ENCODE measurements at regions not wholly inside any gene's neighbourhood (a gene's known extent, or its start where the extent isn't known, plus 50 kb on each side); places are given as distances from the start of the nearest gene placed in this dataset.

GRCh38 chrX:65610481-65610880, 57.0 kb upstream of the MSN start:
- H3K9me3 Mint-ChIP-seq, result no peaks in the 10 kb centered on the region
- no peaks in the 10 kb centered on the region for H3K36me3 Mint-ChIP-seq (ENCODE audit: low read depth)
- H3K27ac Mint-ChIP-seq, result no peak overlapping the region
- no peaks in the 10 kb centered on the region for H3K27me3 Mint-ChIP-seq
- H3K4me1 Mint-ChIP-seq (ENCODE audit: low read depth), result peaks cover 12% of the 10 kb centered on the region
- no peak overlapping the region for H3K4me3 Mint-ChIP-seq
- intact Hi-C loops (cut with micrococcal nuclease), result no loop called here

GRCh38 chrX:65610040-65610439, 57.4 kb upstream of the MSN start:
- Mint-ChIP-seq H3K27ac (no peak overlapping the region), H3K9me3 (no peaks in the 10 kb centered on the region), H3K4me3 (no peak overlapping the region), H3K4me1 (ENCODE audit: low read depth) (peaks cover 12% of the 10 kb centered on the region), H3K36me3 (ENCODE audit: low read depth) (no peaks in the 10 kb centered on the region), H3K27me3 (no peaks in the 10 kb centered on the region)
- intact Hi-C loops (cut with micrococcal nuclease), result no loop called here

- H3K27ac Mint-ChIP-seq, result no peak overlapping the region
- no peaks in the 10 kb centered on the region for H3K9me3 Mint-ChIP-seq
- no peak overlapping the region for H3K4me3 Mint-ChIP-seq
- H3K4me1 Mint-ChIP-seq (ENCODE audit: low read depth), result peaks cover 18% of the 10 kb centered on the region
- H3K27me3 Mint-ChIP-seq, result no peaks in the 10 kb centered on the region
- H3K36me3 Mint-ChIP-seq (ENCODE audit: low read depth), result no peaks in the 10 kb centered on the region
- intact Hi-C loops (cut with micrococcal nuclease), result no loop called here
These were observed 58.2 kb upstream of the MSN start for GRCh38 chrX:65609237-65609636.

GRCh38 chrX:65608026-65608425, 59.4 kb upstream of the MSN start:
- intact Hi-C loops (cut with micrococcal nuclease), result no loop called here
- peaks cover 22% of the 10 kb centered on the region for H3K4me1 Mint-ChIP-seq (ENCODE audit: low read depth)
- H3K27ac Mint-ChIP-seq, result no peak overlapping the region

GRCh38 chrX:65607070-65607742, 60.2 kb upstream of the MSN start:
- Mint-ChIP-seq H3K27ac (no peak overlapping the region), H3K9me3 (no peaks in the 10 kb centered on the region), H3K4me3 (no peak overlapping the region), H3K27me3 (no peaks in the 10 kb centered on the region), H3K36me3 (ENCODE audit: low read depth) (no peaks in the 10 kb centered on the region), H3K4me1 (ENCODE audit: low read depth) (peaks cover 26% of the 10 kb centered on the region)
- intact Hi-C loops (cut with micrococcal nuclease), result no loop called here

More at GRCh38 chrX:65608026-65608425, 59.4 kb upstream of the MSN start:
- Mint-ChIP-seq H3K4me3 (no peak overlapping the region), H3K27me3 (no peaks in the 10 kb centered on the region), H3K36me3 (ENCODE audit: low read depth) (no peaks in the 10 kb centered on the region), H3K9me3 (no peaks in the 10 kb centered on the region)

GRCh38 chrX:65602221-65602560, 65.3 kb upstream of the MSN start:
- Mint-ChIP-seq H3K4me3 (no peak overlapping the region), H3K27me3 (no peaks in the 10 kb centered on the region), H3K36me3 (ENCODE audit: low read depth) (no peaks in the 10 kb centered on the region), H3K9me3 (no peaks in the 10 kb centered on the region), H3K27ac (no peak overlapping the region), H3K4me1 (ENCODE audit: low read depth) (peaks cover 46% of the 10 kb centered on the region)
- intact Hi-C loops (cut with micrococcal nuclease), result no loop called here

GRCh38 chrX:65601530-65602220, 65.8 kb upstream of the MSN start:
- Mint-ChIP-seq H3K4me3 (no peak overlapping the region), H3K9me3 (no peaks in the 10 kb centered on the region), H3K27me3 (no peaks in the 10 kb centered on the region), H3K27ac (peak overlapping the region; percentile 46), H3K36me3 (ENCODE audit: low read depth) (no peaks in the 10 kb centered on the region), H3K4me1 (ENCODE audit: low read depth) (peaks cover 46% of the 10 kb centered on the region)
- intact Hi-C loops (cut with micrococcal nuclease), result no loop called here

GRCh38 chrX:65601126-65601525, 66.3 kb upstream of the MSN start:
- peaks cover 46% of the 10 kb centered on the region for H3K4me1 Mint-ChIP-seq (ENCODE audit: low read depth)
- no peak overlapping the region for H3K4me3 Mint-ChIP-seq
- no peaks in the 10 kb centered on the region for H3K9me3 Mint-ChIP-seq
- intact Hi-C loops (cut with micrococcal nuclease), result no loop called here
- no peaks in the 10 kb centered on the region for H3K27me3 Mint-ChIP-seq
- H3K36me3 Mint-ChIP-seq (ENCODE audit: low read depth), result no peaks in the 10 kb centered on the region
- H3K27ac Mint-ChIP-seq, result peak overlapping the region; percentile 46

- Mint-ChIP-seq H3K9me3 (no peaks in the 10 kb centered on the region), H3K36me3 (ENCODE audit: low read depth) (no peaks in the 10 kb centered on the region), H3K27ac (no peak overlapping the region), H3K27me3 (no peaks in the 10 kb centered on the region), H3K4me3 (no peak overlapping the region), H3K4me1 (ENCODE audit: low read depth) (peaks cover 46% of the 10 kb centered on the region)
- intact Hi-C loops (cut with micrococcal nuclease), result no loop called here
These were observed 65.5 kb upstream of the LAS1L start for GRCh38 chrX:65600106-65600505.

GRCh38 chrX:65598559-65599147, 64.1 kb upstream of the LAS1L start:
- Mint-ChIP-seq H3K4me1 (ENCODE audit: low read depth) (peaks cover 36% of the 10 kb centered on the region), H3K27ac (peak overlapping the region; percentile 32), H3K4me3 (no peak overlapping the region), H3K9me3 (no peaks in the 10 kb centered on the region), H3K36me3 (ENCODE audit: low read depth) (no peaks in the 10 kb centered on the region), H3K27me3 (no peaks in the 10 kb centered on the region)
- intact Hi-C loops (cut with micrococcal nuclease), result loop anchor here (5.0 kb wide), 2 partner anchors 104 to 389 kb away; no protein-coding TSS in a partner anchor

- H3K36me3 Mint-ChIP-seq (ENCODE audit: low read depth), result no peaks in the 10 kb centered on the region
- H3K9me3 Mint-ChIP-seq, result no peaks in the 10 kb centered on the region
- intact Hi-C loops (cut with micrococcal nuclease), result loop anchor here (5.0 kb wide), 2 partner anchors 106 to 391 kb away; no protein-coding TSS in a partner anchor
- H3K27me3 Mint-ChIP-seq, result no peaks in the 10 kb centered on the region
- H3K27ac Mint-ChIP-seq, result no peak overlapping the region
- no peak overlapping the region for H3K4me3 Mint-ChIP-seq
- H3K4me1 Mint-ChIP-seq (ENCODE audit: low read depth), result peaks cover 25% of the 10 kb centered on the region
These were observed 61.9 kb upstream of the LAS1L start for GRCh38 chrX:65596270-65597034.

GRCh38 chrX:65595460-65595876, 60.9 kb upstream of the LAS1L start:
- no peaks in the 10 kb centered on the region for H3K27me3 Mint-ChIP-seq
- H3K36me3 Mint-ChIP-seq (ENCODE audit: low read depth), result no peaks in the 10 kb centered on the region
- H3K4me1 Mint-ChIP-seq (ENCODE audit: low read depth), result peaks cover 28% of the 10 kb centered on the region
- no peak overlapping the region for H3K27ac Mint-ChIP-seq
- no peak overlapping the region for H3K4me3 Mint-ChIP-seq
- intact Hi-C loops (cut with micrococcal nuclease), result loop anchor here (5.0 kb wide), 2 partner anchors 107 to 392 kb away; no protein-coding TSS in a partner anchor
- H3K9me3 Mint-ChIP-seq, result no peaks in the 10 kb centered on the region

- Mint-ChIP-seq H3K9me3 (no peaks in the 10 kb centered on the region), H3K36me3 (ENCODE audit: low read depth) (no peaks in the 10 kb centered on the region), H3K27me3 (peaks cover 9% of the 10 kb centered on the region), H3K4me1 (ENCODE audit: low read depth) (peaks cover 26% of the 10 kb centered on the region), H3K27ac (no peak overlapping the region), H3K4me3 (no peak overlapping the region)
- intact Hi-C loops (cut with micrococcal nuclease), result no loop called here
These were observed 56.6 kb upstream of the LAS1L start for GRCh38 chrX:65591206-65591605.

GRCh38 chrX:65589304-65589703, 54.7 kb upstream of the LAS1L start:
- Mint-ChIP-seq H3K4me1 (ENCODE audit: low read depth) (peaks cover 26% of the 10 kb centered on the region), H3K9me3 (no peaks in the 10 kb centered on the region), H3K4me3 (no peak overlapping the region), H3K27ac (no peak overlapping the region), H3K27me3 (peaks cover 9% of the 10 kb centered on the region), H3K36me3 (ENCODE audit: low read depth) (no peaks in the 10 kb centered on the region)
- intact Hi-C loops (cut with micrococcal nuclease), result no loop called here

Data from dendritic cell treated with granulocyte-macrophage colony-stimulating factor and Interleukin-4, amounts not matched to agents 40 ng/mL and 50 ng/mL, for 4 days (primary cell).